ENCODE measurements at regions not wholly inside any gene's neighbourhood (a gene's known extent, or its start where the extent isn't known, plus 50 kb on each side); places are given as distances from the start of the nearest gene placed in this dataset.

DNA sequence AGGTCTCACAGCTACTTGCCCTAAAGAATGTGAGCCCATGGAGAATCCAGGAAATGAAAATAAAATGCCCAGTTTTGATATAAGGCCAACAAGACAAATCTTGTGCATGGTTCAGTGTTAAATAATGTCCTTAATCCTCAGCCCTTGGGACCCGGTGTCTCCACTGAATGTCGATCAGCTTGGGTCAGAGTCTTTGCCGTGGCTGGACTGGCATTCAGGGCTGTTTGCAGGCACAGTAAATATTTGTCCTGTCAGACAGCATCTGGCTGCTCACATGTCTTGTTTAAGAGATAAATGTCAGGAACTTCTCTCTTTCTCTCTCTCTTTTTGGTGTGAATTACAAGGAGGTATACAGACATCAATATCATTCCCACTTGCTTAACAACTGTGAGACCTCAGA lies 452.5 kb downstream of the FUT8 start:
- H3K4me3 ChIP-seq (ENCODE audit: low read depth, low read length, poor library complexity, severe bottlenecking) = no peak overlapping the region
- no peaks in the 10 kb centered on the region for H3K4me1 ChIP-seq (ENCODE audit: insufficient read depth, low read length, poor library complexity, severe bottlenecking)
- CTCF ChIA-PET = no interaction called here
- POLR2A ChIA-PET (ENCODE audit: low non-redundant PET) = no interaction called here
- no peak for TF ChIP-seq EZH2 (IDR thresholded peaks at IDR 0.05; ENCODE audit: borderline replicate concordance, low read depth, low read length, poor library complexity, severe bottlenecking)
- no TSS peak for BruUV-seq (replicated peaks)
- DNase-seq (ENCODE audit: low spot score) = no peak
- H3K36me3 ChIP-seq (ENCODE audit: insufficient read depth, low read length, poor library complexity, severe bottlenecking) = no peaks in the 10 kb centered on the region
- intact Hi-C loops (cut with micrococcal nuclease; ENCODE audit: unreplicated experiment) = no loop called here
- H3K9me3 ChIP-seq (ENCODE audit: low read depth, low read length, poor library complexity, severe bottlenecking) = no peaks in the 10 kb centered on the region
- no peak overlapping the region for H3K27ac ChIP-seq (ENCODE audit: low read depth, low read length, poor library complexity, severe bottlenecking)
- no peaks in the 10 kb centered on the region for H3K27me3 ChIP-seq (replicated peaks; ENCODE audit: insufficient read depth, low read depth, low read length, poor library complexity)

GRCh38 chr14:65866448-65866847 lies 453.9 kb downstream of the FUT8 start:
- Histone ChIP-seq H3K27me3 (replicated peaks; ENCODE audit: insufficient read depth, low read depth, low read length, poor library complexity) (no peaks in the 10 kb centered on the region), H3K27ac (ENCODE audit: low read depth, low read length, poor library complexity, severe bottlenecking) (no peak overlapping the region), H3K36me3 (ENCODE audit: insufficient read depth, low read length, poor library complexity, severe bottlenecking) (no peaks in the 10 kb centered on the region), H3K9me3 (ENCODE audit: low read depth, low read length, poor library complexity, severe bottlenecking) (no peaks in the 10 kb centered on the region), H3K4me1 (ENCODE audit: insufficient read depth, low read length, poor library complexity, severe bottlenecking) (no peaks in the 10 kb centered on the region), H3K4me3 (ENCODE audit: low read depth, low read length, poor library complexity, severe bottlenecking) (no peak overlapping the region)
- ChIA-PET POLR2A (ENCODE audit: low non-redundant PET) (no interaction called here), CTCF (no interaction called here)
- DNase-seq (ENCODE audit: low spot score) = no peak
- intact Hi-C loops (cut with micrococcal nuclease; ENCODE audit: unreplicated experiment) = no loop called here
- TF ChIP-seq CTCF (conservative IDR thresholded peaks at IDR 0.05; ENCODE audit: low read depth, low read length) (no peak), EZH2 (IDR thresholded peaks at IDR 0.05; ENCODE audit: borderline replicate concordance, low read depth, low read length, poor library complexity, severe bottlenecking) (no peak)
- no TSS peak for BruUV-seq (replicated peaks)

DNA sequence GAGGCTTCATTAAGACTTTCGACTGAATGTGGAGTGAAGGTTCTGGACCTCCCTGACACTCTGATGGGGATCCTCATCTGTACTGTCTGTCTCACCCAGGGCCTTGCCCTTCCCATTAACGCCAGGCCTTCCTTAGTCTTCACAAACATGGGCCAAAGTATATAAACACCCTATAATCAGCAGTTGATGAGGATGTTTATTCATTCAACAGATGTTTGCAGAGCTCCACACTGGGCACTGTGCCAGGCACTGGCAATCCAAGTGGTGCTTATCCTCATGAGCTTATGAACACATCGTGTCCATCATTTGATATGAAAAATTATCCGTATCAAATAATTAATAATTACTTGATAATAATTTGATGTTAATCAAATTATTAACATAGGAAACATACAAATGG lies 454.4 kb downstream of the FUT8 start:
- DNase-seq (ENCODE audit: low spot score) = no peak
- Histone ChIP-seq H3K4me3 (ENCODE audit: low read depth, low read length, poor library complexity, severe bottlenecking) (no peak overlapping the region), H3K4me1 (ENCODE audit: insufficient read depth, low read length, poor library complexity, severe bottlenecking) (no peaks in the 10 kb centered on the region), H3K27me3 (replicated peaks; ENCODE audit: insufficient read depth, low read depth, low read length, poor library complexity) (no peaks in the 10 kb centered on the region), H3K36me3 (ENCODE audit: insufficient read depth, low read length, poor library complexity, severe bottlenecking) (no peaks in the 10 kb centered on the region), H3K27ac (ENCODE audit: low read depth, low read length, poor library complexity, severe bottlenecking) (no peak overlapping the region), H3K9me3 (ENCODE audit: low read depth, low read length, poor library complexity, severe bottlenecking) (no peaks in the 10 kb centered on the region)
- intact Hi-C loops (cut with micrococcal nuclease; ENCODE audit: unreplicated experiment) = no loop called here
- BruUV-seq (replicated peaks) = no TSS peak
- TF ChIP-seq EZH2 (IDR thresholded peaks at IDR 0.05; ENCODE audit: borderline replicate concordance, low read depth, low read length, poor library complexity, severe bottlenecking) (no peak), CTCF (conservative IDR thresholded peaks at IDR 0.05; ENCODE audit: low read depth, low read length) (no peak)
- ChIA-PET POLR2A (ENCODE audit: low non-redundant PET) (no interaction called here), CTCF (no interaction called here)

GRCh38 chr14:65867333-65867732 lies 454.8 kb downstream of the FUT8 start:
- no TSS peak for BruUV-seq (replicated peaks)
- H3K27me3 ChIP-seq (replicated peaks; ENCODE audit: insufficient read depth, low read depth, low read length, poor library complexity) = no peaks in the 10 kb centered on the region
- H3K4me3 ChIP-seq (ENCODE audit: low read depth, low read length, poor library complexity, severe bottlenecking) = no peak overlapping the region
- POLR2A ChIA-PET (ENCODE audit: low non-redundant PET) = no interaction called here
- CTCF ChIA-PET = no interaction called here
- no peaks in the 10 kb centered on the region for H3K9me3 ChIP-seq (ENCODE audit: low read depth, low read length, poor library complexity, severe bottlenecking)
- H3K36me3 ChIP-seq (ENCODE audit: insufficient read depth, low read length, poor library complexity, severe bottlenecking) = no peaks in the 10 kb centered on the region
- TF ChIP-seq EZH2 (IDR thresholded peaks at IDR 0.05; ENCODE audit: borderline replicate concordance, low read depth, low read length, poor library complexity, severe bottlenecking) (no peak), CTCF (conservative IDR thresholded peaks at IDR 0.05; ENCODE audit: low read depth, low read length) (no peak)
- H3K27ac ChIP-seq (ENCODE audit: low read depth, low read length, poor library complexity, severe bottlenecking) = no peak overlapping the region
- H3K4me1 ChIP-seq (ENCODE audit: insufficient read depth, low read length, poor library complexity, severe bottlenecking) = no peaks in the 10 kb centered on the region
- intact Hi-C loops (cut with micrococcal nuclease; ENCODE audit: unreplicated experiment) = no loop called here
- no peak for DNase-seq (ENCODE audit: low spot score)
